T-helper 17 cell (primary cell): ENCODE measurements at regions not wholly inside any gene's neighbourhood (a gene's known extent, or its start where the extent isn't known, plus 50 kb on each side); places are given as distances from the start of the nearest gene placed in this dataset.
"Not testable (repeated sequence)": the region's sequence is repeated elsewhere in the genome, so short reads cannot be mapped to it uniquely, and the experiment has no call there.

Source experiments
- ATAC-seq: fragments of 150-1000 bp; cut with Tn5 transposase; 2 replicates; pipeline ENCODE4 v1.10.0; 2021; ENCODE audit warnings: mild to moderate bottlenecking, moderate library complexity
- DNase-seq, 3 donors: peaks; one replicate each; pipeline versions ENCODE4 v3.0.0 to v3.0.0-alpha.2; 2020 to 2021
- H3K9me3 ChIP-seq: one replicate; pipeline ENCODE4 v1.7.0; 2013; ENCODE audit warnings: low read length, mild to moderate bottlenecking; ENCODE audit not compliant: control insufficient read depth, poor library complexity, severe bottlenecking
- H3K27ac Mint-ChIP-seq: one replicate; pipeline ENCODE4 v1.8.0; 2022; ENCODE audit warnings: mild to moderate bottlenecking, moderate library complexity, mixed read lengths
- H3K27me3 Mint-ChIP-seq: one replicate; pipeline ENCODE4 v1.8.0; 2022; ENCODE audit warnings: mixed read lengths
- H3K36me3 Mint-ChIP-seq: one replicate; pipeline ENCODE4 v1.8.0; 2022; ENCODE audit warnings: low read depth, mixed read lengths
- H3K4me1 Mint-ChIP-seq: one replicate; pipeline ENCODE4 v1.8.0; 2022; ENCODE audit warnings: mild to moderate bottlenecking, mixed read lengths
- H3K4me3 Mint-ChIP-seq: one replicate; pipeline ENCODE4 v1.8.0; 2022; ENCODE audit warnings: mild to moderate bottlenecking, moderate library complexity, mixed read lengths

GRCh38 chr9:134570151-134570621, 71.4 kb upstream of the COL5A1 start:
- DNase-seq (no peak), ATAC-seq (no peak)
- H3K27ac Mint-ChIP-seq, result no peak overlapping the region
- no peaks in the 10 kb centered on the region for H3K9me3 ChIP-seq
- no peak overlapping the region for H3K4me3 Mint-ChIP-seq
- H3K4me1 Mint-ChIP-seq, result peaks cover 2% of the 10 kb centered on the region
- no peaks in the 10 kb centered on the region for H3K27me3 Mint-ChIP-seq
- H3K36me3 Mint-ChIP-seq, result no peaks in the 10 kb centered on the region

DNA sequence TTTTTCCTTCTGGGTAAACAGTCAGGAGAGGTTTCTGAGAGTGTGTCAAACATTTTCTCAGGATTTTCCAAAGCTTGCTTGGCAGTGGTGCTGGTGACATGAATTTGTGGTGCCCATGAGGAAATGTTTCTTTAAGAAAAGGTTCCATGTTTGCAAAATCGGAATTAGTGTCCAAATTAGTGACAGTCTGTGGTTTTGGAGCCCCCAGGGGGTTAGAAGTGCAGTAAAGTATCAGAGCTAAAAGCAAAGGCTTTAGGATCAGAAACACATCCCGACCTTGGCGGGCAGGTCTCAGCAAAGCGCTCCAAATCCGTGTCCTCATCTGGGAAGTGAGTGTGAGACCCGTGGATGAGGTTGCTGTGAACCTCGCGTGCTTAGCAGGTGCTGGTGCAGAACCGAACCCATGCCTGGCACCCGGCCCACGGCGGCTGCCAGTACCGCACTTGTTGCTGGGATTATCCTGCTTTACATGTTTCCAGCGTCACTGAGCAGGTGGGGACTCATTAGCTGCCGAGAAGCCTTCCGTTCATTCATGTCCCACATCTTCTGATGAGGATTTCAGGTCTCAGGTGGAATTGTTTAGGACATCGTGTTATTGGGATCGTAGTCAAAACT, 70.8 kb upstream of the COL5A1 start:
- no peaks in the 10 kb centered on the region for H3K36me3 Mint-ChIP-seq
- DNase-seq, result no peak
- H3K4me1 Mint-ChIP-seq, result peaks cover 2% of the 10 kb centered on the region

GRCh38 chr9:134571326-134571931, 70.2 kb upstream of the COL5A1 start:
- no peaks in the 10 kb centered on the region for H3K9me3 ChIP-seq
- ATAC-seq (no peak), DNase-seq (no peak)
- Mint-ChIP-seq H3K27me3 (no peaks in the 10 kb centered on the region), H3K4me3 (no peak overlapping the region), H3K4me1 (peaks cover 2% of the 10 kb centered on the region), H3K36me3 (no peaks in the 10 kb centered on the region), H3K27ac (peak overlapping the region; percentile 34)

More for the DNA sequence above, 70.8 kb upstream of the COL5A1 start:
- no peak for ATAC-seq
- H3K27me3 Mint-ChIP-seq, result no peaks in the 10 kb centered on the region
- H3K4me3 Mint-ChIP-seq, result no peak overlapping the region
- no peaks in the 10 kb centered on the region for H3K9me3 ChIP-seq
- no peak overlapping the region for H3K27ac Mint-ChIP-seq

- no peaks in the 10 kb centered on the region for H3K9me3 ChIP-seq
- DNase-seq (no peak), ATAC-seq (no peak)
- H3K4me3 Mint-ChIP-seq, result no peak overlapping the region
- H3K4me1 Mint-ChIP-seq, result peaks cover 2% of the 10 kb centered on the region
- H3K27ac Mint-ChIP-seq, result peak overlapping the region; percentile 34
- H3K36me3 Mint-ChIP-seq, result peaks cover under 1% of the 10 kb centered on the region
- peaks cover 3% of the 10 kb centered on the region for H3K27me3 Mint-ChIP-seq
These were observed 69.4 kb upstream of the COL5A1 start for GRCh38 chr9:134571946-134572917.

- H3K27ac Mint-ChIP-seq, H3K4me3 Mint-ChIP-seq, DNase-seq, H3K9me3 ChIP-seq, ATAC-seq, H3K36me3 Mint-ChIP-seq, H3K4me1 Mint-ChIP-seq: not testable (repeated sequence)
- H3K27me3 Mint-ChIP-seq, result peaks cover 19% of the 10 kb centered on the region
These were observed 66.9 kb upstream of the COL5A1 start for GRCh38 chr9:134574686-134575085.

- H3K27me3 Mint-ChIP-seq, result peaks cover 19% of the 10 kb centered on the region
- H3K4me1 Mint-ChIP-seq, result peaks cover under 1% of the 10 kb centered on the region
- DNase-seq, result no peak
- H3K27ac Mint-ChIP-seq, result peak overlapping the region; percentile 19
- no peak for ATAC-seq
- no peak overlapping the region for H3K4me3 Mint-ChIP-seq
- H3K9me3 ChIP-seq, result no peaks in the 10 kb centered on the region
- H3K36me3 Mint-ChIP-seq, result peaks cover 2% of the 10 kb centered on the region
These were observed 66.3 kb upstream of the COL5A1 start for GRCh38 chr9:134575103-134575900.

- no peak for ATAC-seq
- Mint-ChIP-seq H3K36me3 (peaks cover 4% of the 10 kb centered on the region), H3K27ac (peak overlapping the region; percentile 19), H3K4me1 (no peaks in the 10 kb centered on the region), H3K4me3 (no peak overlapping the region), H3K27me3 (peaks cover 19% of the 10 kb centered on the region)
- no peak for DNase-seq
- H3K9me3 ChIP-seq, result no peaks in the 10 kb centered on the region
These were observed 65.8 kb upstream of the COL5A1 start for GRCh38 chr9:134575901-134576176.

- H3K27ac Mint-ChIP-seq, result no peak overlapping the region
- peaks cover 16% of the 10 kb centered on the region for H3K27me3 Mint-ChIP-seq
- no peak for ATAC-seq
These were observed 56.5 kb upstream of the COL5A1 start for GRCh38 chr9:134585021-134585561.

DNA sequence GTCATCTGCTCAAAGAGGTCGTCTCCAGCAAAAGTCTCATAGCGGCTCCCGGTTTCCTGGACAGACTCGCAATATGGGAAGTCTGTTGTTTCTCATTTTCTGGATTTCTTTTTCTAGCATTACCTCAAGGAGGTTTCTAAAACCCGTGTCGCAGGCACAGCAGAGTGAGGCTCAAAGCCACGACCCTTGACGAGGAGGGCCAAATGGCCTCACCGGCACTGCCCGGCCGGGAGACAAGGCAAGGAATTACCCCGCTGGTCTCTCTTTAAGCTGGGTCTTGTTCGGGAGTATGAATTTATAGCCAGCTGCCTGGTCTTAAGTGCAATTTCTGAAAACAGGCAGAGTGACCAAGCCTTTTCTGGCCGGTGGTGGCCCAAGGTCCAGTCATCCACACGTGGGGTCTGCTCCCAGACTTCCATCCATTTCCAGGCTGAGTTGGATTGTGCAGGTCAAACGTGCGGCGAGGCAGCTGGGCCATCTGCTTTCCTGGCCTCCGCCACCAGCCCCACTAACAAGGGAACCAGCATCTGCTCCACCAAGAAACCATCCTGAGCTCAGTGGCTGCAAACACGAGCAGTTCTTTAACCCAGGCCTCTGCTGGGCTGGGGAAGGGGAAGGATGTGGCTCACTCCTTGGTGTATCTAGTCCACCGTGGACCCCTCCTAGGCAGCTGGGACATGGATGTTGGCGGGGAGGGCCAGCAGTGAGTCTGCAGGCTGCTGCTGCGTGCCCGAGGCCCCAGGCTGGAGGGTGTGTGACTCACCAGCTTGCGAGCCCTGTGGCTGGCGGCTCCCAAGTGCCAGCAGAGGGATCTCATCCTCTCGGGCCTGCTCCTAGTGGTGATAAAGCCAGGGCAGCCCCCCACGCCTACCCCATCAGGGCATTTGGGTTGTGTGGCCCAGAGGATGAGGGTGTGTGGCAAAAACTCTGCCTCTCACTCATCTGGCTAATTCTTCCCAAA, 55.6 kb upstream of the COL5A1 start:
- no peak for ATAC-seq
- H3K4me3 Mint-ChIP-seq, result no peak overlapping the region
- DNase-seq, result no peak
- H3K4me1 Mint-ChIP-seq, result no peaks in the 10 kb centered on the region
- no peaks in the 10 kb centered on the region for H3K9me3 ChIP-seq
- H3K27ac Mint-ChIP-seq, result no peak overlapping the region
- H3K27me3 Mint-ChIP-seq, result peaks cover 25% of the 10 kb centered on the region
- no peaks in the 10 kb centered on the region for H3K36me3 Mint-ChIP-seq

More at GRCh38 chr9:134585021-134585561, 56.5 kb upstream of the COL5A1 start:
- Mint-ChIP-seq H3K36me3 (peaks cover 2% of the 10 kb centered on the region), H3K4me1 (no peaks in the 10 kb centered on the region), H3K4me3 (no peak overlapping the region)
- no peak for DNase-seq
- H3K9me3 ChIP-seq, result no peaks in the 10 kb centered on the region

- no peak for DNase-seq
- Mint-ChIP-seq H3K4me3 (no peak overlapping the region), H3K27me3 (peaks cover 41% of the 10 kb centered on the region), H3K27ac (no peak overlapping the region), H3K4me1 (no peaks in the 10 kb centered on the region), H3K36me3 (no peaks in the 10 kb centered on the region)
- no peak for ATAC-seq
- no peaks in the 10 kb centered on the region for H3K9me3 ChIP-seq
These were observed 51.9 kb upstream of the COL5A1 start for GRCh38 chr9:134589748-134590147.

DNA sequence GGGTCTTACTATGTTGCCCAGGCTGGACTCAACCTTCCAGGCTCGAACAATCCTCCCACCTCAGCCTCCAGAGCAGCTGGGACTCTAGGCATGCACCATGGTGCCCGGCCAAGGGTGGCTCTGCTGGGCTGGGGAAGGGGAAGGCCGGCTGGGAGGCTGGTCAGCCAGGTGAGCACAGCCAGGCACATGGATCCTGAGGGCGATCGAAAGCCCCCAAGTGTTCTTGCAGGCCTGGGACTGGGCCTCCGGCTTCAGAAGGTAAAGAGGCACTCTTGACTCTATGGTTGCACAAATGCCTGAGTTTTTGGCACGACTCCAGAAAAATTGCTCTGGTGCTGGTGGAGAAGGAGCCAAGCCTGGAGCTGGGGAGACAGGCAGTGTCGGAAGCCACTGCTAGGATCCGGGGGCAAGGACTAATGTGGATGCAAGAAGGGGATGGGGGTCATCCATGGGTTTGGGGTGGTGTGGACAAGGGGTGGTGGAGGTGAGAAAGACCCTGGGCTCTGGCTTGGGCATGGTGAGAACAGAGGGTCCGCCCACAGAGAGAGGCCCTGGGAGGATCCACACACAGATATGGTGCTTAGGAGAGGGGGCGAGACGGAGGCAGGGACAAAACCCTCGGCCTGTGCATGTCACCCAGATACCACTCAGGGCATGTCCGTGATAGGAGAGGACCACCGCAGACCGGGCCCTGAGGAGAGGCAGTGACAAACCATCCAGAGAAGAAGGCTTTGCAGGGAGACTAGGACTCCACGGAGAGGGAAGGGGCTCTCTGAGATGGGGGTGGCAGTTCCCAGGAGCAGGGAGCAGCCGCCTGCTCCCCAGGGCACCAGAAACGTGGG, 51.1 kb upstream of the COL5A1 start:
- no peaks in the 10 kb centered on the region for H3K9me3 ChIP-seq
- no peak overlapping the region for H3K27ac Mint-ChIP-seq
- H3K4me1 Mint-ChIP-seq, result no peaks in the 10 kb centered on the region
- ATAC-seq, result no peak
- H3K36me3 Mint-ChIP-seq, result no peaks in the 10 kb centered on the region
- H3K4me3 Mint-ChIP-seq, result no peak overlapping the region
- H3K27me3 Mint-ChIP-seq, result peaks cover 34% of the 10 kb centered on the region
- no peak for DNase-seq
